Fibroblast of peridontal ligament (primary cell): ENCODE measurements at regions not wholly inside any gene's neighbourhood (a gene's known extent, or its start where the extent isn't known, plus 50 kb on each side); places are given as distances from the start of the nearest gene placed in this dataset.
A peak's percentile ranks its signal among the peaks of the same experiment; 100 is the strongest.

ENCODE experiments used
- DNase-seq: peaks from one replicate; pipeline ENCODE4 v3.0.0-alpha.2; 2010; ENCODE audit errors: extremely low read depth

GRCh38 chr6:1091900-1092299, 220.0 kb upstream of the FOXQ1 start:
- peak; percentile 72 for DNase-seq

- no peak for DNase-seq
Measured at GRCh38 chr6:1089859-1090258, 222.0 kb upstream of the FOXQ1 start.

- no peak for DNase-seq
Measured at GRCh38 chr6:1088492-1089001, 223.4 kb upstream of the FOXQ1 start.

GRCh38 chr6:1087154-1087843, 224.6 kb upstream of the FOXQ1 start:
- no peak for DNase-seq

GRCh38 chr6:1086446-1087153, 225.3 kb upstream of the FOXQ1 start:
- DNase-seq, result peak; percentile 26

- DNase-seq, result peak; percentile 97
Measured at GRCh38 chr6:1082285-1082935, 229.5 kb upstream of the FOXQ1 start.

GRCh38 chr6:1081551-1082284, 230.2 kb upstream of the FOXQ1 start:
- DNase-seq, result peak; percentile 99

- no peak for DNase-seq
Measured at GRCh38 chr6:1080453-1081337, 231.2 kb upstream of the FOXQ1 start.

- no peak for DNase-seq
Measured at GRCh38 chr6:1079525-1079924, 232.4 kb upstream of the FOXQ1 start.

GRCh38 chr6:1077478-1078416, 234.2 kb upstream of the FOXQ1 start:
- DNase-seq, result no peak

- no peak for DNase-seq
Measured at GRCh38 chr6:1076531-1077459, 235.1 kb upstream of the FOXQ1 start.

GRCh38 chr6:1075880-1076279, 236.0 kb upstream of the FOXQ1 start:
- no peak for DNase-seq

GRCh38 chr6:1075444-1075843, 236.5 kb upstream of the FOXQ1 start:
- peak; percentile 87 for DNase-seq

GRCh38 chr6:1070085-1070521, 241.8 kb upstream of the FOXQ1 start:
- DNase-seq, result no peak

- DNase-seq, result no peak
Measured at GRCh38 chr6:1068905-1069304, 243.0 kb upstream of the FOXQ1 start.

- no peak for DNase-seq
Measured at GRCh38 chr6:1068068-1068467, 243.8 kb upstream of the FOXQ1 start.

GRCh38 chr6:1067346-1067745, 244.6 kb upstream of the FOXQ1 start:
- DNase-seq, result no peak

GRCh38 chr6:1066449-1067090, 245.3 kb upstream of the FOXQ1 start:
- DNase-seq, result no peak
